ENCODE measurements at regions not wholly inside any gene's neighbourhood (a gene's known extent, or its start where the extent isn't known, plus 50 kb on each side); places are given as distances from the start of the nearest gene placed in this dataset.

- no peak overlapping the region for H2AFZ ChIP-seq (ENCODE audit: low read length)
- H3K9me3 ChIP-seq (replicated peaks; ENCODE audit: insufficient read depth, low read length), result no peaks in the 10 kb centered on the region
- H4K20me1 ChIP-seq (ENCODE audit: insufficient read depth, low read length), result no peaks in the 10 kb centered on the region
- peaks cover 23% of the 10 kb centered on the region for H3K27me3 ChIP-seq (replicated peaks; ENCODE audit: insufficient read depth, low read length)
- no peaks in the 10 kb centered on the region for H3K4me1 ChIP-seq (ENCODE audit: low read length)
- no peaks in the 10 kb centered on the region for H3F3A ChIP-seq (ENCODE audit: insufficient read depth, low read length)
- H3K9me2 ChIP-seq (replicated peaks; ENCODE audit: insufficient read depth, low read length), result no peaks in the 10 kb centered on the region
- H3K4me3 ChIP-seq (ENCODE audit: low read length), result no peak overlapping the region
- TF ChIP-seq EZH2 (optimal IDR thresholded peaks at IDR 0.05; ENCODE audit: low read depth, low read length), result no peak
- TF ChIP-seq, protein P1, sequence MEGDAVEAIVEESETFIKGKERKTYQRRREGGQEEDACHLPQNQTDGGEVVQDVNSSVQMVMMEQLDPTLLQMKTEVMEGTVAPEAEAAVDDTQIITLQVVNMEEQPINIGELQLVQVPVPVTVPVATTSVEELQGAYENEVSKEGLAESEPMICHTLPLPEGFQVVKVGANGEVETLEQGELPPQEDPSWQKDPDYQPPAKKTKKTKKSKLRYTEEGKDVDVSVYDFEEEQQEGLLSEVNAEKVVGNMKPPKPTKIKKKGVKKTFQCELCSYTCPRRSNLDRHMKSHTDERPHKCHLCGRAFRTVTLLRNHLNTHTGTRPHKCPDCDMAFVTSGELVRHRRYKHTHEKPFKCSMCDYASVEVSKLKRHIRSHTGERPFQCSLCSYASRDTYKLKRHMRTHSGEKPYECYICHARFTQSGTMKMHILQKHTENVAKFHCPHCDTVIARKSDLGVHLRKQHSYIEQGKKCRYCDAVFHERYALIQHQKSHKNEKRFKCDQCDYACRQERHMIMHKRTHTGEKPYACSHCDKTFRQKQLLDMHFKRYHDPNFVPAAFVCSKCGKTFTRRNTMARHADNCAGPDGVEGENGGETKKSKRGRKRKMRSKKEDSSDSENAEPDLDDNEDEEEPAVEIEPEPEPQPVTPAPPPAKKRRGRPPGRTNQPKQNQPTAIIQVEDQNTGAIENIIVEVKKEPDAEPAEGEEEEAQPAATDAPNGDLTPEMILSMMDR (IDR thresholded peaks at IDR 0.05; ENCODE audit: low read length), result no peak
- TF ChIP-seq EZH2phosphoT487 (IDR thresholded peaks at IDR 0.05; ENCODE audit: low read length), result no peak
- H3K27ac ChIP-seq (ENCODE audit: low read length), result no peak overlapping the region
- DNase-seq, result no peak
- H3K79me2 ChIP-seq (ENCODE audit: low read length), result no peaks in the 10 kb centered on the region
- no peak overlapping the region for H3K9ac ChIP-seq (ENCODE audit: low read length)
- no peaks in the 10 kb centered on the region for H3K36me3 ChIP-seq (replicated peaks; ENCODE audit: insufficient read depth, low read length)
- no peak overlapping the region for H3K4me2 ChIP-seq (ENCODE audit: low read depth, low read length)
Measured at GRCh38 chr14:101236496-101237251, 324.6 kb upstream of the DIO3 start.

DNA sequence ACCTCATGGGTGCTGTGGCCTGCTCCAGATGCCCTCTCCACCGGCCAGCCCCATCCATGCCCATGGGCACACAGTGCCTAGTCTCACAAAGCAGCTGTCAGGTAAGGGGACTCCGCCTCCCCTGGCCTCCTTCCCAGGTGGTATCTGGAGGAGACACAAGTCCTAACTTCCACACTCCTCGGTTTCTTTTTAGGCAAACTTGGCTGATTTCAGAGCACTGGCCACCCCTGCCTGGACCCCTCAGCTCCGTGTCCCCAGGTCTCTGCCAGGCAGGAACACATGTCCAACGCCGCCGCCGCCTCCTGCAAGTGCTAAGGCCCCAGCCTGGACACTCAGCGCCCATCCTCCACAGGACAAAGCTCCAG is 324.1 kb upstream of the DIO3 start:
- H3K27ac ChIP-seq (ENCODE audit: low read length), result no peak overlapping the region
- no peaks in the 10 kb centered on the region for H3F3A ChIP-seq (ENCODE audit: insufficient read depth, low read length)
- H3K9ac ChIP-seq (ENCODE audit: low read length), result no peak overlapping the region
- DNase-seq, result no peak
- H3K9me2 ChIP-seq (replicated peaks; ENCODE audit: insufficient read depth, low read length), result no peaks in the 10 kb centered on the region
- no peak overlapping the region for H2AFZ ChIP-seq (ENCODE audit: low read length)
- H3K4me1 ChIP-seq (ENCODE audit: low read length), result no peaks in the 10 kb centered on the region
- no peaks in the 10 kb centered on the region for H3K9me3 ChIP-seq (replicated peaks; ENCODE audit: insufficient read depth, low read length)
- H3K79me2 ChIP-seq (ENCODE audit: low read length), result no peaks in the 10 kb centered on the region
- H4K20me1 ChIP-seq (ENCODE audit: insufficient read depth, low read length), result no peaks in the 10 kb centered on the region
- H3K36me3 ChIP-seq (replicated peaks; ENCODE audit: insufficient read depth, low read length), result no peaks in the 10 kb centered on the region
- no peak overlapping the region for H3K4me3 ChIP-seq (ENCODE audit: low read length)
- peaks cover 23% of the 10 kb centered on the region for H3K27me3 ChIP-seq (replicated peaks; ENCODE audit: insufficient read depth, low read length)
- no peak overlapping the region for H3K4me2 ChIP-seq (ENCODE audit: low read depth, low read length)
- TF ChIP-seq EZH2 (optimal IDR thresholded peaks at IDR 0.05; ENCODE audit: low read depth, low read length) (no peak), EZH2phosphoT487 (IDR thresholded peaks at IDR 0.05; ENCODE audit: low read length) (no peak)
- TF ChIP-seq, protein P1 (IDR thresholded peaks at IDR 0.05; ENCODE audit: low read length), result no peak

DNA sequence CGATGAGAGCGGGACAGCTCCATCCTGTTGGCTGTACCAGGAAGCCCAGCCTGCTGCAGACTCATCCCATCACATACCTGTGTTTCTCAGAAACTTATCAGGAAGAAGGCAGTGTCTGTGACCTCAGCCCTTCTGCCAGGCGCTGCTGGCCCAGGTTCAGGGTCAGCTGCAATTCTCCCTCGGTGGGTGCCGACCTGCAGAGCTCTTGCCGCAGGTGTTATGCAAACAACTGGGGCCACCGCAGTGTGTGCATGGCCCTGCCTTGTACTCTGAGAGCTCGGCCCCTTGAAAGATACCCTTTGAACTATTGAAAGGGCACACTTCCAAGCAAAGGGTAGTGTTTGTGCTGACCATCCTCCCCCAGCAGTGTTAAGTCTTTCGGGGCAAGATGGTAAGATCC is 322.2 kb upstream of the DIO3 start:
- Histone ChIP-seq H3K27me3 (replicated peaks; ENCODE audit: insufficient read depth, low read length) (peaks cover 24% of the 10 kb centered on the region), H3K4me3 (ENCODE audit: low read length) (no peak overlapping the region), H3K9me2 (replicated peaks; ENCODE audit: insufficient read depth, low read length) (no peaks in the 10 kb centered on the region), H3F3A (ENCODE audit: insufficient read depth, low read length) (no peaks in the 10 kb centered on the region), H2AFZ (ENCODE audit: low read length) (no peak overlapping the region), H3K9me3 (replicated peaks; ENCODE audit: insufficient read depth, low read length) (no peaks in the 10 kb centered on the region), H3K4me1 (ENCODE audit: low read length) (no peaks in the 10 kb centered on the region), H4K20me1 (ENCODE audit: insufficient read depth, low read length) (no peaks in the 10 kb centered on the region), H3K36me3 (replicated peaks; ENCODE audit: insufficient read depth, low read length) (no peaks in the 10 kb centered on the region), H3K4me2 (ENCODE audit: low read depth, low read length) (no peak overlapping the region), H3K79me2 (ENCODE audit: low read length) (no peaks in the 10 kb centered on the region), H3K9ac (ENCODE audit: low read length) (no peak overlapping the region), H3K27ac (ENCODE audit: low read length) (no peak overlapping the region)
- DNase-seq, result no peak
- TF ChIP-seq EZH2phosphoT487 (IDR thresholded peaks at IDR 0.05; ENCODE audit: low read length) (no peak), EZH2 (optimal IDR thresholded peaks at IDR 0.05; ENCODE audit: low read depth, low read length) (no peak)
- TF ChIP-seq, protein P1 (IDR thresholded peaks at IDR 0.05; ENCODE audit: low read length), result no peak

Data from MM.1S (cell line).